ENCODE measurements at regions not wholly inside any gene's neighbourhood (a gene's known extent, or its start where the extent isn't known, plus 50 kb on each side); places are given as distances from the start of the nearest gene placed in this dataset.
"Not testable (repeated sequence)": the region's sequence is repeated elsewhere in the genome, so short reads cannot be mapped to it uniquely, and the experiment has no call there.

- DNase-seq (ENCODE audit: low read depth), result not testable (repeated sequence)
Observed at GRCh38 chr9:19873188-19873587, 84.4 kb upstream of the SLC24A2 start.

GRCh38 chr9:19870988-19871387 is 82.2 kb upstream of the SLC24A2 start:
- DNase-seq (ENCODE audit: low read depth), result no peak

GRCh38 chr9:19840953-19841352 is 52.1 kb upstream of the SLC24A2 start:
- DNase-seq (ENCODE audit: low read depth), result no peak
